K562 (cell line): ENCODE measurements at regions not wholly inside any gene's neighbourhood (a gene's known extent, or its start where the extent isn't known, plus 50 kb on each side); places are given as distances from the start of the nearest gene placed in this dataset.

Source experiments
- ATAC-seq: fragments of 200-7000 bp; cut with Tn5 transposase; 3 replicates; pipeline ENCODE4 v1.9.1; 2020; ENCODE audit warnings: moderate library complexity
- BruUV-seq: library from RNA; stranded (reverse); fragments of 400-500 nt; replicated peaks from 2 replicates; lab custom pipeline; 2021; lab: Mats Ljungman, UMichigan
- CTCF ChIA-PET: fragments of 300-600 bp; formaldehyde crosslinking; extraction: SDS; loops from one replicate; lab custom pipeline; 2021; ENCODE audit warnings: low intra/inter-chr PET ratio; lab: Yijun Ruan, JAX
- POLR2A ChIA-PET: fragments of 300-600, 350-650 bp; sonication (Branson Sonifier 250); formaldehyde crosslinking; extraction: SDS; loops from one replicate; lab custom pipeline; 2021; ENCODE audit warnings: antibody characterized with exemption, inconsistent platforms; lab: Yijun Ruan, JAX
- DNase-seq, 4 experiments: peaks; one replicate each; pipeline versions ENCODE4 v3.0.0 to v3.0.0-alpha.2; 2011 to 2018; ENCODE audit warnings: low spot score in 3 of 4, mixed read lengths in 3 of 4; ENCODE audit errors: extremely low read depth in 1 of 4
- FAIRE-seq: peaks from 2 replicates; lab custom pipeline; 2011; peaks lifted over from hg19 to GRCh38; lab: Jason Lieb, UNC
- H2AFZ ChIP-seq: 2 replicates; pipeline ENCODE4 v1.6.0; 2011; ENCODE audit warnings: low read depth, low read length, control low read depth, inconsistent platforms
- H3K27ac ChIP-seq: fragments of 200-600 bp; 3 replicates; pipeline ENCODE4 v1.8.0; 2011; ENCODE audit warnings: low read depth, mild to moderate bottlenecking, control low read depth, inconsistent platforms, low read length, moderate library complexity, mixed read lengths; ENCODE audit errors: extremely low read depth
- H3K27me3 ChIP-seq, 2 experiments: fragments of 300-600 bp in 1 of 2; 2 replicates in 1 of 2; 3 replicates in 1 of 2; pipeline versions ENCODE4 v1.6.0 to v1.8.0; 2011; ENCODE audit warnings: inconsistent platforms in 2 of 2, low read length in 2 of 2, mild to moderate bottlenecking in 1 of 2, mixed read lengths in 1 of 2, moderate library complexity in 1 of 2; ENCODE audit not compliant: control insufficient read depth in 2 of 2, insufficient read depth in 2 of 2
- H3K36me3 ChIP-seq: fragments of 300-600 bp; 3 replicates; pipeline ENCODE4 v1.8.0; 2011; ENCODE audit warnings: mild to moderate bottlenecking, low read length, inconsistent platforms; ENCODE audit not compliant: control insufficient read depth, insufficient read depth
- H3K4me1 ChIP-seq, 2 experiments: fragments of 200-600 bp in 1 of 2; replicated peaks in 1 of 2; 2 replicates in 1 of 2; 3 replicates in 1 of 2; pipeline versions ENCODE4 v1.5.1 to v1.8.0; 2011; ENCODE audit warnings: inconsistent platforms in 2 of 2, low read length in 2 of 2, mild to moderate bottlenecking in 1 of 2, mixed read lengths in 1 of 2, moderate library complexity in 1 of 2; ENCODE audit not compliant: control insufficient read depth in 2 of 2, insufficient read depth in 2 of 2
- H3K4me2 ChIP-seq: 2 replicates; pipeline ENCODE4 v1.6.1; 2011; ENCODE audit warnings: low read length, control low read depth, inconsistent platforms, mixed read lengths; ENCODE audit not compliant: insufficient read depth
- H3K4me3 ChIP-seq: fragments of 200-600 bp; sonication (generic), shearing (Covaris generic); 2 replicates; pipeline ENCODE4 v1.5.1; 2016; ENCODE audit warnings: control low read depth, inconsistent platforms
- H3K79me2 ChIP-seq: fragments of 200-600 bp; 3 replicates; pipeline ENCODE4 v1.8.0; 2011; ENCODE audit warnings: low read length, inconsistent platforms; ENCODE audit not compliant: control insufficient read depth, insufficient read depth
- H3K9ac ChIP-seq, 2 experiments: 2 replicates each; pipeline versions ENCODE4 v1.6.0 to v1.6.1; 2011; ENCODE audit warnings: low read depth in 2 of 2, low read length in 2 of 2, control low read depth in 1 of 2, inconsistent platforms in 1 of 2, mild to moderate bottlenecking in 1 of 2, mixed read lengths in 1 of 2; ENCODE audit not compliant: insufficient read depth in 1 of 2
- H3K9me1 ChIP-seq: one replicate; pipeline ENCODE4 v1.6.0; 2011; ENCODE audit warnings: inconsistent platforms, mild to moderate bottlenecking, low read length, moderate library complexity; ENCODE audit not compliant: control insufficient read depth, insufficient read depth
- H3K9me3 ChIP-seq: replicated peaks from 2 replicates; pipeline ENCODE4 v1.5.1; 2011; ENCODE audit warnings: low read depth, low read length, inconsistent platforms; ENCODE audit not compliant: control insufficient read depth, insufficient read depth
- H4K20me1 ChIP-seq: replicated peaks from 2 replicates; pipeline ENCODE4 v1.6.1; 2011; ENCODE audit warnings: low read length, inconsistent platforms, mixed read lengths; ENCODE audit not compliant: control insufficient read depth, insufficient read depth
- FOXK2 ChIP-seq, 2 experiments: fragments of 450-650 bp; IDR thresholded peaks in 1 of 2; conservative IDR thresholded peaks in 1 of 2; 2 replicates each; pipeline ENCODE4 v1.6.1; 2016; ENCODE audit warnings: low read depth in 2 of 2, mild to moderate bottlenecking in 1 of 2
- GABPA ChIP-seq: fragments of 200-800 bp; sonication (Bioruptor generic); conservative IDR thresholded peaks from 2 replicates; pipeline ENCODE4 v1.6.1; 2016; ENCODE audit warnings: low read depth, missing genetic modification characterization, missing compliant biosample characterization
- HDAC6 ChIP-seq: IDR thresholded peaks from 2 replicates; pipeline ENCODE4 v1.6.1; 2012; ENCODE audit warnings: low read depth, mild to moderate bottlenecking, control low read depth, inconsistent platforms, low read length, moderate library complexity
- HLTF ChIP-seq: fragments of 450-650 bp; IDR thresholded peaks from 2 replicates; pipeline ENCODE4 v1.6.1; 2016
- MCM3 ChIP-seq: fragments of 450-650 bp; IDR thresholded peaks from 2 replicates; pipeline ENCODE4 v1.6.1; 2016
- MLLT1 ChIP-seq, 2 experiments: fragments of 450-650 bp; IDR thresholded peaks; 2 replicates each; pipeline ENCODE4 v1.6.1; 2016
- NR0B1 ChIP-seq: fragments of 450-650 bp; IDR thresholded peaks from one replicate; pipeline ENCODE4 v1.6.1; 2018; ENCODE audit warnings: mild to moderate bottlenecking, moderate library complexity; ENCODE audit not compliant: partially characterized antibody
- NR2F6 ChIP-seq: fragments of 450-650 bp; formaldehyde crosslinking; IDR thresholded peaks from 2 replicates; pipeline ENCODE4 v1.4.0; 2020; ENCODE audit warnings: mild to moderate bottlenecking
- SMARCC2 ChIP-seq: fragments of 450-650 bp; IDR thresholded peaks from 2 replicates; pipeline ENCODE4 v1.6.1; 2017; ENCODE audit warnings: antibody characterized with exemption, moderate library complexity, mild to moderate bottlenecking, low read depth
- ZC3H11A ChIP-seq: IDR thresholded peaks from 2 replicates; pipeline ENCODE4 v1.6.1; 2012; ENCODE audit warnings: low read depth, low read length, improper control_type of control experiment
- in situ Hi-C: fragments of 300-500 bp; cut with MboI; formaldehyde crosslinking; loops from 4 replicates; pipeline ENCODE4 v1.15.0; 2018; ENCODE audit warnings: inconsistent platforms, mixed read lengths
- intact Hi-C: fragments of 100-400 bp; cut with micrococcal nuclease; formaldehyde crosslinking; loops from 2 replicates; pipeline ENCODE4 v1.14.2; 2022

- TF ChIP-seq MLLT1 (IDR thresholded peaks at IDR 0.05) (no peak), NR2F6 (CRISPR knock-in tag) (no peak), NR0B1 (no peak), HLTF (no peak), MCM3 (no peak)
These were observed 1587.9 kb upstream of the ADGRL3 start (continued) for GRCh38 chr4:59612235-59612634.

GRCh38 chr4:59615316-59615715 is 1584.8 kb upstream of the ADGRL3 start:
- no peaks in the 10 kb centered on the region for H3K9me3 ChIP-seq
- no peaks in the 10 kb centered on the region for H3K36me3 ChIP-seq
- H3K9me1 ChIP-seq = no peaks in the 10 kb centered on the region
- no TSS peak for BruUV-seq
- no peak for FAIRE-seq
- POLR2A ChIA-PET = no interaction called here
- H4K20me1 ChIP-seq = no peaks in the 10 kb centered on the region
- H3K27ac ChIP-seq = no peak overlapping the region
- CTCF ChIA-PET = no interaction called here
- TF ChIP-seq HDAC6 (no peak), SMARCC2 (no peak), GABPA (tag) (no peak), ZC3H11A (no peak), FOXK2 (conservative IDR thresholded peaks at IDR 0.05 in 1 of 2, IDR thresholded peaks at IDR 0.05 in 1 of 2; ENCODE audit: low read depth in 2 of 2) (no peak)
- H3K27me3 ChIP-seq = no peaks in the 10 kb centered on the region
- H3K9ac ChIP-seq = no peak overlapping the region
- ATAC-seq = no peak
- intact Hi-C loops = no loop called here
- H3K4me3 ChIP-seq = no peak overlapping the region
- in situ Hi-C loops = no loop called here
- H2AFZ ChIP-seq = no peak overlapping the region
- H3K79me2 ChIP-seq = no peaks in the 10 kb centered on the region
- H3K4me1 ChIP-seq = no peaks in the 10 kb centered on the region
- no peak for DNase-seq
- H3K4me2 ChIP-seq = no peak overlapping the region
